ENCODE measurements at regions not wholly inside any gene's neighbourhood (a gene's known extent, or its start where the extent isn't known, plus 50 kb on each side); places are given as distances from the start of the nearest gene placed in this dataset.

GRCh38 chr20:51076786-51077685 lies 54.1 kb upstream of the KCNG1 start:
- DNase-seq (ENCODE audit: low spot score in 2 of 2) (no peak), ATAC-seq (no peak)
- Mint-ChIP-seq H3K9me3 (no peaks in the 10 kb centered on the region), H3K27ac (no peak overlapping the region), H3K4me1 (no peaks in the 10 kb centered on the region), H3K4me3 (no peak overlapping the region), H3K36me3 (no peaks in the 10 kb centered on the region)

DNA sequence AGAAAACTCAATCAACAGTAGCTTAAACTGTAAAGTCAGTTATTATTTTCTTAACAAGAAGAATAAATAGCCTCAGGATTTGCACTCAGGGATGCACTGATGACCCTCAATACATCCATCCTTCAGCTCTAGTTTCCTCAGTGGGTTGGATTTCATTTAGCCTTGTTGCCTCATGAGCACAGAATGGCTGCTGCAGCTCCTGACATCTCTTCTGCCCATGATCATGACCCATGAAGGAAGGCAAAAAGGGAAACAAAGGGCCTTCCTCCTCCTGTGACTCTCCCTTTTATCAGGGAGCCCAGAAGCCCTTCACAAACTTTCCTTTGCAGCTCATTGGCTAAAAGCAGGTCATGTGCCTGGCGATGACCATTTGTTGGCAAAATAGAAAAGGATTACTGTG lies 51.2 kb upstream of the KCNG1 start:
- H3K4me3 Mint-ChIP-seq: no peak overlapping the region
- H3K9me3 Mint-ChIP-seq: no peaks in the 10 kb centered on the region
- no peak overlapping the region for H3K27ac Mint-ChIP-seq
- no peaks in the 10 kb centered on the region for H3K36me3 Mint-ChIP-seq
- DNase-seq (ENCODE audit: low spot score in 2 of 2) (no peak), ATAC-seq (no peak)
- H3K4me1 Mint-ChIP-seq: no peaks in the 10 kb centered on the region

Measured in stimulated activated effector memory CD8-positive, alpha-beta T cell treated with anti-CD3 and anti-CD28 coated beads, Interleukin-12 subunit alpha, Interleukin-12 subunit beta, amount 100 ng/mL, for 72 hours (primary cell).